ENCODE measurements at regions not wholly inside any gene's neighbourhood (a gene's known extent, or its start where the extent isn't known, plus 50 kb on each side); places are given as distances from the start of the nearest gene placed in this dataset.
A peak's percentile ranks its signal among the peaks of the same experiment; 100 is the strongest.
"Not testable (repeated sequence)": the region's sequence is repeated elsewhere in the genome, so short reads cannot be mapped to it uniquely, and the experiment has no call there.

- DNase-seq, result no peak
- in situ Hi-C loops (cut with HindIII; ENCODE audit: low pct_ligation_motif_present, low pct_unique_long_range_greater_than_20kb, low sequenced_read_pairs), result no loop called here
Measured at GRCh38 chr5:15160091-15160490, 288.5 kb upstream of the ANKH start.

DNA sequence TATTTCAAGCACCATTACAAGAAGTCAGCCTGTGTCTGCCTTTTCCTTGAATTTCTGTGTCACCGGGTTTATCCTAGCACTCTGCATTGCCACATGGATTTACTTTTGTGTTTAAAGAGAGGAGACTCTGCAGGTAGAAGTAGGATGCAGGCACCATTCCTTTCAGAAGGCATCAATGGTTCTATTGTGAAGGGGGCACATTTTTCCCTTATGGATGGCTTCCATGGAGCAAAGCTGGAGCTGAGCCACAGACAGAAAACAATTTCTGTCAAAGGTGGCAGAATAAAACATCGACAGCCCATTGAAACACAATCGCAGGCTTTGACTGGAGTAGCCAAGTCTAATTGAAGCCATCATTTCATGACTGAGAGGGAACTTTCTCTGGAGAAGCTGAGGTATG lies 288.0 kb upstream of the ANKH start:
- in situ Hi-C loops (cut with HindIII; ENCODE audit: low pct_ligation_motif_present, low pct_unique_long_range_greater_than_20kb, low sequenced_read_pairs), result no loop called here
- DNase-seq, result no peak

DNA sequence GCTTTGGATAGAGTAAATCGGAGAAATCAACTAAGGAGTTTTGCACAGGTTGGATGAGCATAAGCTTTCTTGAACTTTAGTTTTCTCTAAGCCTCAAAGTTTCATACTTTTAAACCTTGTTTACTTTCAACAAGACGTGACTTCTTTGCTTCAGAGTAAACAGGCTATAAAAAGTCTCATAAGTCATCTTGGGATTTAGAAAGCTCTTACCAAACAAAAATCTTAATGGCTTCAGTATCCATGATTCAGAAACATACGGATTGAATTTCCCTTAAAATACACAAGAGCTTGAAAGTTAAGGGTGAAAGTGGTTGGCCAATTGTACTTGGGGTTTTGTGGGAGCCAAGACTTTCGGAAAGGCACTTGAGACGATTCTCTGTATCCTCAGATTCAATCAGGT lies 270.9 kb upstream of the ANKH start:
- in situ Hi-C loops (cut with HindIII; ENCODE audit: low pct_ligation_motif_present, low pct_unique_long_range_greater_than_20kb, low sequenced_read_pairs), result no loop called here

DNA sequence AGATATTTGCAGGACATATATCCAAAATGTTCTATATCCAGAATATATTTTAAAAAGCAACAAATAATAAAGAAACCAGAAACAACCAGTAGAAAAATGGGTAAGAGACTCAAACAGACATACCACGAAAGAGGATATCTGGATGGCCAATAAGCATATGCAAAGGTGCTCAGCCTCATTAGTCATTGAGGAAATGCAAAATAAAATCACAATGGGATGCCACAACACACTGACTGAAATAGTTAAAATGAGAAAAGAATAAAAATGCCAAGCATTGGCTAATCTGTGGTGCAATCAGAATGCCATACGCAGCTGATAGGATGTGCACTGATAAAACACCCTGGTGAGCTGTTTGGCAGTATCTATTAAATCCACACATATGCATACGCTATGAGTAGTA lies 265.8 kb upstream of the ANKH start:
- in situ Hi-C loops (cut with HindIII; ENCODE audit: low pct_ligation_motif_present, low pct_unique_long_range_greater_than_20kb, low sequenced_read_pairs), result no loop called here
- no peak for DNase-seq

More for the DNA sequence above, 270.9 kb upstream of the ANKH start:
- no peak for DNase-seq

DNA sequence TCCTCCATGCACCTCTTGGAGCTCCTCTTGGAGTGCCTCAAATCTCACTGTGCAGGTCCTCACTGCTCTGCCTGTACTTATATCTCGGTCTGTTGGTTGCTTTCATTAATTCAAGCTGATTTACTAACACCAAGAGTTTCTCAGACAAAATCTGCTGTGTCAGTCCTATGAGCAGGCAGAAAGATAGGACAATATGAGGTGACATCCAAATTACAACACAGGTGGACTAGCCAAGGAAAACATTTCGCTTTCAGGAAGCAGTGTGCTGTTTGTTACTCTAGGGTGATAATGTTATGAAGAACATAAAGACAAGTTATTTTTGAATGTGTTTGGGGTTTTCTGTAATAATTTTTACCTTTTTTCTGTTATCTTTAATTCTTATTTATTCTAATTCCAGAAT lies 264.1 kb upstream of the ANKH start:
- in situ Hi-C loops (cut with HindIII; ENCODE audit: low pct_ligation_motif_present, low pct_unique_long_range_greater_than_20kb, low sequenced_read_pairs), result no loop called here
- no peak for DNase-seq

DNA sequence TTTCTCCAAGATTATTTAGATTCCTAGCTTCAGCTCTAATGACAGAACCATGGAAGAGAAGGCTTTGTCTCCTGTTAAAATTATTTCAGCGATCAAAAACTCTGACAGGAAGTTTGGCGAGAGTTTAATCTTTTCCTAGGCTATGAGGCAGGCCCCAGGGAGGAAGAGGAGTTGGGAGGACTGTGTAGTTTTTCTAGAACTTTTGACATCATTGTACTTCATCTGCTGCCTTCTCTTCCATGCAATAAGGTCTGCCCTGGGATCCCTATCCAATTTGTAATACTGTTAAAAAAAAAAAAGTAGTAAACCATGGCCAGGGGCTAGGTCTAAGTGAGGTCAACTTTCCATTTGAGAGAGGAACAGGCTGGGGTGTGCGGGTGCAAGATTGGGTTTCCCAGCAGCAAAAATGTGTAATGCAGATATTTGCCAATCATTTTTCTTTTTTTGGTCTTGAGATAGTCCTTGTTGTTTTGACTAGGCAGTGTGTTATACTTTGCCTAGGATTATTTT lies 261.9 kb upstream of the ANKH start:
- in situ Hi-C loops (cut with HindIII; ENCODE audit: low pct_ligation_motif_present, low pct_unique_long_range_greater_than_20kb, low sequenced_read_pairs), result no loop called here
- no peak for DNase-seq

DNA sequence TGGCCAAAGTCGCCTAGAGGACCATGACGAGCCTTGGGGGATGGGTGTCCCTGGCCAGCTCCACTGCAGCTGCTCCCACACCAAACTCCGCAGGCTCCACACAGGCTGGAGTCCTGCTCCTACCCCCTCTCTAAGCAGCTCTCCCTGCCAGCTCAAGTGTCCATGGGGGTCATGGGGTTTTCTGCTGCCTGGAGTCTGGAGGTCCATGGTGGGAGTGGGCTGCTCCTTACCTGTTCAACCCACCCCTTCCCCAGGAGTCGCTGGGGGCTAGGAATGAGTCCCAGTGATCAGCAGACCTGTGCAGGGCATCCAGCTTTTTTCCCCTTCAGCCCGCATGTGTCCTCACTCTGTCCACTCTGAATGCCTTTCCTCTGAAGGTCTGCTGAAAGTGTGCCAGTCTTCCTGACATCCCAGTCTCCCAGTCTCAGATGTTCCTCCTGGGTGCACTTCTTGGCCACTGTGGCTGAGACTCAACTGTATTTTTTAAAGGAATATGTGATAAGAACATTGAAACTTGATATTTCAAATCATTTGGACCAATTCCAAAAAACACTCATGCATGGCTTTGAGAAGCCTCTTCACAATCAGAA lies 261.3 kb upstream of the ANKH start:
- in situ Hi-C loops (cut with HindIII; ENCODE audit: low pct_ligation_motif_present, low pct_unique_long_range_greater_than_20kb, low sequenced_read_pairs), result no loop called here
- no peak for DNase-seq

- no peak for DNase-seq
- in situ Hi-C loops (cut with HindIII; ENCODE audit: low pct_ligation_motif_present, low pct_unique_long_range_greater_than_20kb, low sequenced_read_pairs), result no loop called here
Measured at GRCh38 chr5:15131909-15132308, 260.3 kb upstream of the ANKH start.

DNA sequence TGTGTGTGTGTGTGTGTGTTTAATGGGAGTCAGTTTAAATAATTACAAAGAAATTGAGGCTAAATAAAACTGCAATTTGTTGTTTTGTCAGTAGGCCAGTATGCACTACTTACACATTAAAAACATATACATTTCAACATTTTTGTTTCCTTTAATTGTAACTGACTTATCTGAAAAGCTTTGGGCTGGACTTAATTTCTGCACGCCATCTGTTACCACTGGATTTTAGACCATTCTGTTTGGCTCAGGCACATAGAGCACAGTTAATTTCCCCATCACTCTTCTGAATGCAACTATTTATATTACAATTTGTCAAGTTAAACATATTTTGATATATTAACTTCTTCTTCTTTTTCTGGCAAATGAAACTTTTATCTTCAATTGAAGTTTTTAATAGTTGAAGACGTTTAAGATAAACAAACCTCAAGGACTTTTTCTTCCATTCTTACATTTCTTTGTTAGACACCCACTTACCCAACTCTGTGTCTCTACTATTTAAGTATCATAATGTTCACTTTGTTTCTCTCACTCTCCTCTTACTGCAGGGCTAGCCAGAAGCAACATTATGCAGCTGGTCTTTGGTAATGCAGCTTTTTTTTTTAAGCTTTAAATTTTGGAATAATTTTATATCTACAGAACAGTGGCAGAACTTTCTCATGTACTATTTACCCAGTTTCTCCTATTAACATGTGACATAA lies 253.4 kb upstream of the ANKH start:
- DNase-seq, result no peak
- in situ Hi-C loops (cut with HindIII; ENCODE audit: low pct_ligation_motif_present, low pct_unique_long_range_greater_than_20kb, low sequenced_read_pairs), result no loop called here

DNA sequence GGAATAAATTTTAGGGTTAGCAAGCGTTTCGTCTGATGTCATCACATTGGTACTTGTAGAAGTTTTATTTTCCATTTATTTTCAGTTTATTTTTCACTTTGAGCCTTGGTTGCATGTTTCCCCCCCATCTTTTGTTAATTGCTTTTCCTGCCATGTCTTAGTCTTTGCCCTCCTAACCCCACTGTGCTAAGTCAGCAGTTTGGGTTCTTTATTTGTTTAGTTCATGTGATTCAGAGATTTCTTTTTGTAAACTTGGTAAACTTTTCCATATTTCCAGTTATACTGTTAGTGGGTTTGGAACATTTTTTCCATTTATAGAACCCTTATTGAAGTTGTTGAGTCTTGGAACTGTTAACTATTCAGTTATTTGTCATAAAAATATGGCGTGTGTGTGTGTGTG lies 252.9 kb upstream of the ANKH start:
- in situ Hi-C loops (cut with HindIII; ENCODE audit: low pct_ligation_motif_present, low pct_unique_long_range_greater_than_20kb, low sequenced_read_pairs), result no loop called here
- no peak for DNase-seq

GRCh38 chr5:15117688-15118087 lies 246.1 kb upstream of the ANKH start:
- no peak for DNase-seq
- in situ Hi-C loops (cut with HindIII; ENCODE audit: low pct_ligation_motif_present, low pct_unique_long_range_greater_than_20kb, low sequenced_read_pairs), result no loop called here

DNA sequence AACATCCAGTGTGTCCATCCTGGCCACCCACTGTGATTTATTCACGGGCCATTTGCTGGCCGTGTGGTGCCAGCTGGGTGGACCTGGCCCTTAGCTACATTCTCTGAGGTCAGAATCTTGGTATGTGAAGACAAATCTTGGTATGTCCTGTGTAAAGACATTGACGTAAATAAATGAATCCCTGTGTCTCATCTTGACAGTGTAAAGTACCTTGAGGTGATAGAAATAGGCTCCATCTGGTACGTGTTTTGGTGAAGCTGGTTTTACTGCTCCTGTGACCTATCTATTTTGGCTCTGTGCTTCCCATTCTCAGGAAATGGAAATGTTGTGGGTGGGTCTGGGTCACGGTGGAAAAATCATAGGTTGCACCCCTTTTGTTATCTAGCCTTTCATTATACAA lies 245.4 kb upstream of the ANKH start:
- DNase-seq, result no peak
- in situ Hi-C loops (cut with HindIII; ENCODE audit: low pct_ligation_motif_present, low pct_unique_long_range_greater_than_20kb, low sequenced_read_pairs), result no loop called here

DNA sequence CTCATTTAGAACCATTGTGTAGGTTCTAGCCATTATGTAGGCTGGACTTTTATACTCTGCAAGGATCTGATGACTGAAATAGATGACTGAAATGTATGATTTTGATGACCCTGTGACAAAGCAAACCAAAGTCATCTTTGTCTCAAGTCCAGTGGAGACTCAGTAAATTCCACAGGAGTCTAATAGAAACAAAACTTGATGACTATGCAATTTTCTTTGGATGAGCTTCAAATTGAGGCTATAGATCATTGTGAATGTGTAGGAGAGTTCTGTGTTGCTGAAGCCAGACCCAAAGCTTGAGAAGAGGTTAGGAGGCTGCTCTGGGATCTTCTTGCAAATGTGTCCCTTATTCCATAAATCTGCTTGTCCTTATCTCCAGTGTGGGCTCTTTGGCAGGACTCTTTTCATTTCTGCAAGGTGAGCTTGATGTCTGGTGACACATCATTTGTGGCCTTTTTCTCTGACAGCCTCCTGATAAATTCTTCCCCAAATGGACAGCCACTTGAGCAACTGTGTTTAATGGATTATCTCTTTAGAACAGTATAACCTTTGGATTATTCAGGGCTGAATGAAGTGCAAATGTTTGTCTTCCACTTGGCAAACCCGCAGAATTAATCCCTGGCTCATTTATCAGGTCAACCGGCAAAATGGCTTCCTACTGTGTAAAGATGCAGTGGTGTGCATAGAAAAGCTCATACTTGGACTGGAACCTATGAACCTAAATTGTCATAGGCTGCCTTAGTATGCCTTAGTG lies 235.1 kb upstream of the ANKH start:
- in situ Hi-C loops (cut with HindIII; ENCODE audit: low pct_ligation_motif_present, low pct_unique_long_range_greater_than_20kb, low sequenced_read_pairs), result no loop called here
- DNase-seq, result no peak

DNA sequence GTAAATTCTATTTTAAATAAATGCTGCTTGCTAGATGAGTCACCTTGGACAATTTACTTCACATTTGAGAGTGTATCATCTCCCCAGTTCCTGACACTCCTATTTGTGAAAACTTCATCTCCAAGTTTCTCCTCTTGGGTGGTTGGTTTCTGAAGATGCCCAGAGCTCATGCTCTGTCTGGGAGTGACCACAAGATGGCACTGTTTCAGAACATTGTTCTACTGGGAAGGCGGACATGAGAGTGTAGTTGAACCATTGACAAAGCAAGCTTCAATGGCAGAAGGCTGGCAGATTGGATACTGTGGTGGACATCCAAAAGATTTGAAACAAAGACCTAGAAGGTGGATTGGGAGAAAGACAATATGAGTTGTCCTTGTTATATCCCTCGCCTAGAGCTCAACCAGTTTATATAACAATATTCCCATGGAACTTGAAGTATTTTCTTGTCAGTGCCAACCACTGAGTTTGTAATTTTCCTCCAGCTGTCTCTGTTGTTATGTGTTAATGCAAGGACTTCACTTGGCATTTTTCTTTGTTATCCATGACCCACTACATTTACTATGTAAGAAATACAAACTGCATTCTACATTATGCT lies 234.3 kb upstream of the ANKH start:
- peak; percentile 49 for DNase-seq
- in situ Hi-C loops (cut with HindIII; ENCODE audit: low pct_ligation_motif_present, low pct_unique_long_range_greater_than_20kb, low sequenced_read_pairs), result no loop called here

- no peak for DNase-seq
- in situ Hi-C loops (cut with HindIII; ENCODE audit: low pct_ligation_motif_present, low pct_unique_long_range_greater_than_20kb, low sequenced_read_pairs), result no loop called here
Measured at GRCh38 chr5:15103864-15104263, 232.3 kb upstream of the ANKH start.

DNA sequence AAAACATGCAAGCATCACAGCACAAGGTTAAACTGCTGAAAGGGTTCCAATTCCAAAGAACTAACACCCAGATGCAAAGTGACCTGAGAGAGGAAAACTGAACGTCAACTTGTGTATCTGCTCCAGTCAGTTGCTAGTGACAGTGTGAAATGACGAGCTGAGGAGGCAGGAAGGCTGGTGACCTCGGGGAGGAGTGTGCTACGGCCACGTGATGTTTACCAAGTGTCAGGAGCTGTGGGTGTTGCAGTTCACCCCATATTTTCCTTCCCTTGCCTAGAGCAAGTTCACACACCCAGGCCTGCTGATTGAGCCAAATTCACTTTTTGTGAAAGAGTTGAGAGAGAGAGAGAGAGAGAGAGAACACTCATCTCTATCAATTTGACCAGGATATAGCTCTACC lies 231.6 kb upstream of the ANKH start:
- no peak for DNase-seq
- in situ Hi-C loops (cut with HindIII; ENCODE audit: low pct_ligation_motif_present, low pct_unique_long_range_greater_than_20kb, low sequenced_read_pairs), result no loop called here

DNA sequence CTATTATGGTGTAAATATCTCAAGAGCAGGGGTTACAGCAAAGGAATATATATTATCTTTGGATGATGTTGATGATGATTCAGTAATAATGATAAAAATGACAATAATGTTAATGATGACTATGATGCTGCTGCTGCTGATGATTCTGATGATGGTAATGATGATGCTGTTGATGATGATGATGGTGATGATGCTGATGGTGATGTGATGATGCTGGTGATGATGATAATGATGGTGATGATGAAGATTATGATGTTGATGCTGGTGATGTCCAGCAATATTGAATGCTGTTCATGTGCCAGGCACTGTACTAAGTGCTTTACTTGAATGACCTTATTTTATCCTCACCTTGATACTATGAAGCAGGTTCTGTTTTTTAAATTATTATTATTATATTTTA lies 226.0 kb upstream of the ANKH start:
- in situ Hi-C loops (cut with HindIII; ENCODE audit: low pct_ligation_motif_present, low pct_unique_long_range_greater_than_20kb, low sequenced_read_pairs), result no loop called here
- DNase-seq, result no peak

DNA sequence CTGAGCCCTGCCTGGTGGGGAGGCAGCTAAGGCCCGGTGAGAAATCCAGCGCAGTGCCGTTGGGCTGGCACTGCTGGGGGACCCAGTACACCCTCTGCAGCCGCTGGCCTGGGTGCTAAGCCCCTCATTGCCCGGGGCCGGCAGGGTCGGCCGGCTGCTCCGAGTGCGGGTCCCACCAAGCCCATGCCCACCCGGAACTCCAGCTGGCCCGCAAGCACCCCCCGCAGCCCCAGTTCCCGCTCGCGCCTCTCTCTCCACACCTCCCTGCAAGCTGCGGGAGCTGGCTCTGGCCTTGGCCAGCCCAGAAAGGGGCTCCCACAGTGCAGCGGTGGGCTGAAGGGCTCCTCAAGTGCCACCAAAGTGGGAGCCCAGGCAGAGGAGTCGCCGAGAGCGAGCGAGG lies 225.1 kb upstream of the ANKH start:
- DNase-seq; in situ Hi-C loops (cut with HindIII; ENCODE audit: low pct_ligation_motif_present, low pct_unique_long_range_greater_than_20kb, low sequenced_read_pairs): not testable (repeated sequence)

- in situ Hi-C loops (cut with HindIII; ENCODE audit: low pct_ligation_motif_present, low pct_unique_long_range_greater_than_20kb, low sequenced_read_pairs), result no loop called here
- no peak for DNase-seq
Measured at GRCh38 chr5:15092801-15093200, 221.2 kb upstream of the ANKH start.
